Subcutaneous abdominal adipose tissue (tissue), 5 donors: ENCODE measurements at regions not wholly inside any gene's neighbourhood (a gene's known extent, or its start where the extent isn't known, plus 50 kb on each side); places are given as distances from the start of the nearest gene placed in this dataset.

ENCODE experiments used
- H3K27ac ChIP-seq: one replicate; pipeline ENCODE4 v1.7.0; 2013; ENCODE audit warnings: low read depth, mild to moderate bottlenecking, inconsistent platforms, low read length, moderate library complexity
- H3K27me3 ChIP-seq, 5 donors: one replicate each; pipeline ENCODE4 v1.7.0; 2013; ENCODE audit warnings: low read length in 5 of 5, inconsistent platforms in 1 of 5; ENCODE audit not compliant: control insufficient read depth in 5 of 5, insufficient read depth in 4 of 5
- H3K36me3 ChIP-seq, 5 donors: one replicate each; pipeline ENCODE4 v1.7.0; 2013; ENCODE audit warnings: low read length in 5 of 5; ENCODE audit not compliant: control insufficient read depth in 5 of 5, insufficient read depth in 5 of 5
- H3K4me1 ChIP-seq, 5 donors: one replicate each; pipeline ENCODE4 v1.7.0; 2013; ENCODE audit warnings: low read length in 5 of 5, mild to moderate bottlenecking in 3 of 5, moderate library complexity in 1 of 5; ENCODE audit not compliant: control insufficient read depth in 5 of 5, insufficient read depth in 5 of 5
- H3K4me3 ChIP-seq, 5 donors: one replicate each; pipeline ENCODE4 v1.7.0; 2013; ENCODE audit warnings: low read length in 5 of 5, low read depth in 1 of 5
- H3K9ac ChIP-seq, 5 donors: one replicate each; pipeline ENCODE4 v1.7.0; 2013; ENCODE audit warnings: low read length in 5 of 5, mild to moderate bottlenecking in 4 of 5, moderate library complexity in 3 of 5
- H3K9me3 ChIP-seq, 5 donors: one replicate each; pipeline ENCODE4 v1.7.0; 2013; ENCODE audit warnings: low read length in 5 of 5; ENCODE audit not compliant: control insufficient read depth in 5 of 5
- donor health status: healthy.
- donor health status: healthy.
- donor health status: healthy.
- donor health status: healthy.
- donor health status: healthy.

DNA sequence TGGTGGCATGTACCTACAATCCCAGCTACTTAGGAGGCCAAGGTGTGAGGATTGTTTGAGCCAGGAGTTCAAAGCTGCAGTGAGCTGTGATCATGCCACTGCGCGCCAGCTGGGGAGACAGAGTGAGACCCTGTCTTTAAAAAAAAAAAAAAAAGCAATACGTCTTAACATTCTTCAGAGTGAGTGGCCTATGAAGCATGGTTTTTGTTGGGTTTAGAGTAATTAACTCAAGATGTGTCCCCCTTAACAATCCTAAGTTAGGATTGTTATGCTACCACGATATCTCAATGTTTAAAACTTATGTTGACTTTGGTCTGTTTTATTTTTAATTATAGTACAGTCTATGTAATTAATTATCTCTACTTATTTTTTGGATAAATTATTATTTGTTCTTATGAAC is 156.1 kb downstream of the HIPK3 start:
- Histone ChIP-seq H3K4me3 (no peak overlapping the region), H3K27ac (no peak overlapping the region), H3K4me1 (no peaks in the 10 kb centered on the region), H3K9ac (no peak overlapping the region), H3K9me3 (no peaks in the 10 kb centered on the region), H3K27me3 (peaks cover 0 to 12% (median 0%) of the 10 kb centered on the region in 5 donors), H3K36me3 (no peaks in the 10 kb centered on the region)

GRCh38 chr11:33412241-33412640 is 155.1 kb downstream of the HIPK3 start:
- H3K27ac ChIP-seq = no peak overlapping the region
- no peak overlapping the region for H3K4me3 ChIP-seq
- peaks cover 0 to 11% (median 0%) of the 10 kb centered on the region in 5 donors for H3K27me3 ChIP-seq
- H3K36me3 ChIP-seq = no peaks in the 10 kb centered on the region
- no peaks in the 10 kb centered on the region for H3K4me1 ChIP-seq
- no peaks in the 10 kb centered on the region for H3K9me3 ChIP-seq
- H3K9ac ChIP-seq = no peak overlapping the region

DNA sequence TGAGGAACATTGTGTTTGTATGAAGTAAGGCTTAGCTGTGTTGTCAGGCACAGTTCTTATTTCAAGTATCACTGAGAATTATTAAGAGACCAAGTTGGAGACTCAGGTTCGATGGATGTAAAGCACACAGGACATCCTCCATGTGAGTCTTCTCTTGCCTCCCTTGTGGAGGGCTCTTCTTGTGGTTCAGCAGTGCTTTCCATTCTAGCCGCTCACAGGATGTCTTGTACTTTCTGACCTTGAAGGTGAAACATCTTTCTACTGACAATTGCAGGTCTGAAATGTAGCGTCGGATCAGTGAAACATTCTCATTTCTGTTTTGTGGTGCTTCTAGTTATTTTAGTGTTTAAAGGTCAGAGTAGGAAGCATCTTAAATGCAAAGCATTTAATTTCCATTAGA is 154.6 kb downstream of the HIPK3 start:
- no peak overlapping the region for H3K4me3 ChIP-seq
- H3K36me3 ChIP-seq = no peaks in the 10 kb centered on the region
- H3K27ac ChIP-seq = no peak overlapping the region
- H3K27me3 ChIP-seq = peaks cover 0 to 11% (median 0%) of the 10 kb centered on the region in 5 donors
- H3K9me3 ChIP-seq = no peaks in the 10 kb centered on the region
- no peak overlapping the region for H3K9ac ChIP-seq
- no peaks in the 10 kb centered on the region for H3K4me1 ChIP-seq

GRCh38 chr11:33410086-33410765 is 153.0 kb downstream of the HIPK3 start:
- no peak overlapping the region for H3K9ac ChIP-seq

More at GRCh38 chr11:33410086-33410765, 153.0 kb downstream of the HIPK3 start:
- Histone ChIP-seq H3K27ac (no peak overlapping the region), H3K9me3 (no peaks in the 10 kb centered on the region), H3K4me1 (no peaks in the 10 kb centered on the region), H3K4me3 (no peak overlapping the region), H3K36me3 (no peaks in the 10 kb centered on the region), H3K27me3 (peaks cover 0 to 9% (median 0%) of the 10 kb centered on the region in 5 donors)
